Thyroid gland (tissue), 4 donors: ENCODE measurements at regions not wholly inside any gene's neighbourhood (a gene's known extent, or its start where the extent isn't known, plus 50 kb on each side); places are given as distances from the start of the nearest gene placed in this dataset.

Experiments
- DNase-seq, 2 donors: peaks; one replicate each; pipeline ENCODE4 v3.0.0-alpha.2; 2019
- H3K27ac ChIP-seq, 3 donors: fragments of 200-600 bp; sonication (generic); 1 replicate in 2 of 3; 2 replicates in 1 of 3; pipeline ENCODE4 v1.5.1; 2016 to 2019; ENCODE audit warnings: mild to moderate bottlenecking in 1 of 3, moderate library complexity in 1 of 3
- H3K27me3 ChIP-seq: fragments of 200-600 bp; sonication (generic); one replicate; pipeline ENCODE4 v1.5.1; 2019
- H3K36me3 ChIP-seq, 2 donors: fragments of 200-600 bp; sonication (generic); one replicate each; pipeline ENCODE4 v1.5.1; 2016 to 2019
- H3K4me1 ChIP-seq, 2 donors: fragments of 200-600 bp; sonication (generic); one replicate each; pipeline ENCODE4 v1.5.1; 2017 to 2019
- H3K4me3 ChIP-seq, 3 donors: fragments of 200-600 bp; sonication (generic); replicated peaks in 1 of 3; 1 replicate in 2 of 3; 2 replicates in 1 of 3; pipeline ENCODE4 v1.5.1; 2016; ENCODE audit warnings: mild to moderate bottlenecking in 1 of 3
- H3K9me3 ChIP-seq: fragments of 200-600 bp; sonication (generic); one replicate; pipeline ENCODE4 v1.5.1; 2017
- POLR2A ChIP-seq, 2 donors: fragments of 450-650 bp; IDR thresholded peaks; one replicate each; pipeline ENCODE4 v1.6.1; 2017; ENCODE audit warnings: antibody characterized with exemption in 2 of 2, mild to moderate bottlenecking in 2 of 2, moderate library complexity in 1 of 2
- WGBS, 2 donors: methylation state at CpG; one replicate each; pipeline ENCODE4 v1.1.5; 2017; 5-methylcytosine and 5-hydroxymethylcytosine counted together
- intact Hi-C: fragments of 100-400 bp; cut with DNase I; formaldehyde crosslinking; loops from one replicate; pipeline ENCODE4 v1.15.1; 2023
- TF ChIP-seq, protein P1 (sequence below), 6 experiments: fragments of 200-600 bp in 3 of 6; fragments of 450-650 bp in 3 of 6; sonication (generic) in 3 of 6; IDR thresholded peaks; one replicate each; pipeline ENCODE4 v1.5.1; 2016 to 2019; ENCODE audit warnings: antibody characterized with exemption in 6 of 6, mild to moderate bottlenecking in 2 of 6, inconsistent platforms in 1 of 6, moderate library complexity in 1 of 6

DNA sequence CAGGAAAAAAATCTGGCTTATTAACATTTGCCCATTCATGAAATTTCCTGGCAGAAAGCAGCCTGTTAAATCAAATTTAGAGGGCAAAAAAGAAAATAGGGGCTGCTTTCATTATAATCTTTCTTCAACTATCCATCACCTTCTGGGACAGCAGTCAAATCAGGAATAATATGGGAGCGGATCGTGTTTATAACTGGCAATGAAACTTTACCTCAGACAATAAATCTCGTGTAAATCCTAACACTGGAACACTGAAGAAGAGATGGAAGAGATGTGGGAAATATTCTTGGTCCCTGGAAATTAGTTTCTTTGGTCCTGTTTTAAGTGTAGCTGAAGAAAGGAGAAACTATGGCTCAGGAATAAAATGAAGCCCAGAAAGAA, 77.5 kb upstream of the SERTAD2 start:
- Histone ChIP-seq H3K27ac (peak overlapping the region; percentile 70 to 87 (median 80)), H3K4me1 (peaks cover 29 to 36% of the 10 kb centered on the region in 2 donors)
- DNase-seq = no peak

DNA sequence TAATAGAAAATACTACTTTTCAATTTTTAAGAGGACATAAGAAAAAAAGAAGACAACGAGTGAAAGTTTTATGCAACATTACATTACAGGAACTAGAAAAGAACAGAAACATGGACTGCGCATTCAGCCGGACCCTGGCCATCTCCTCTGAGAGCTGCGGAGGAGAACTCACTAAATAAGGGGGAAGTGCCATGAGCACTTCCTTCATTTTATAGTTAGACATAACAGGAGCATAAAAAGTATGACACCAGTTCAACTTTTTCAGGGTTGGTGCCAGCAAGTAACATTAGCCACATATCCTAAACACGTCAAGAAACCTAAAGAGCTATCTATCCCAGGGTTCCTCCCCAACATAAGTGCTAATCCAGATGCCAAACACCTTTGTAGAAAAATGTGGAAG, 78.0 kb upstream of the SERTAD2 start:
- intact Hi-C loops = loop anchor here (5.0 kb wide), 1 partner anchor 74 kb away; no protein-coding TSS in a partner anchor
- Histone ChIP-seq H3K4me3 (no peak overlapping the region), H3K27ac (peak overlapping the region in 2 of 3 donors; percentile 80 to 87), H3K4me1 (peaks cover 24 to 31% of the 10 kb centered on the region in 2 donors), H3K27me3 (no peaks in the 10 kb centered on the region), H3K36me3 (no peaks in the 10 kb centered on the region), H3K9me3 (no peaks in the 10 kb centered on the region)
- TF ChIP-seq, protein P1, sequence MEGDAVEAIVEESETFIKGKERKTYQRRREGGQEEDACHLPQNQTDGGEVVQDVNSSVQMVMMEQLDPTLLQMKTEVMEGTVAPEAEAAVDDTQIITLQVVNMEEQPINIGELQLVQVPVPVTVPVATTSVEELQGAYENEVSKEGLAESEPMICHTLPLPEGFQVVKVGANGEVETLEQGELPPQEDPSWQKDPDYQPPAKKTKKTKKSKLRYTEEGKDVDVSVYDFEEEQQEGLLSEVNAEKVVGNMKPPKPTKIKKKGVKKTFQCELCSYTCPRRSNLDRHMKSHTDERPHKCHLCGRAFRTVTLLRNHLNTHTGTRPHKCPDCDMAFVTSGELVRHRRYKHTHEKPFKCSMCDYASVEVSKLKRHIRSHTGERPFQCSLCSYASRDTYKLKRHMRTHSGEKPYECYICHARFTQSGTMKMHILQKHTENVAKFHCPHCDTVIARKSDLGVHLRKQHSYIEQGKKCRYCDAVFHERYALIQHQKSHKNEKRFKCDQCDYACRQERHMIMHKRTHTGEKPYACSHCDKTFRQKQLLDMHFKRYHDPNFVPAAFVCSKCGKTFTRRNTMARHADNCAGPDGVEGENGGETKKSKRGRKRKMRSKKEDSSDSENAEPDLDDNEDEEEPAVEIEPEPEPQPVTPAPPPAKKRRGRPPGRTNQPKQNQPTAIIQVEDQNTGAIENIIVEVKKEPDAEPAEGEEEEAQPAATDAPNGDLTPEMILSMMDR (IDR thresholded peaks at IDR 0.05) = no peak
- no peak for TF ChIP-seq POLR2A (IDR thresholded peaks at IDR 0.05)
- 86 to 88% methylated on average over 5 of the region's 5 CpGs for WGBS, 2 donors
- no peak for DNase-seq

More for the DNA sequence above, 77.5 kb upstream of the SERTAD2 start:
- no peaks in the 10 kb centered on the region for H3K36me3 ChIP-seq
- TF ChIP-seq, protein P1 (IDR thresholded peaks at IDR 0.05) = no peak
- TF ChIP-seq POLR2A (IDR thresholded peaks at IDR 0.05) = no peak
- no peaks in the 10 kb centered on the region for H3K9me3 ChIP-seq
- peak overlapping the region in 1 of 3 donors; percentile 16 for H3K4me3 ChIP-seq
- H3K27me3 ChIP-seq = no peaks in the 10 kb centered on the region
- WGBS, 2 donors = 49 to 67% methylated on average over 3 of the region's 3 CpGs
- intact Hi-C loops = loop anchor here (5.0 kb wide), 1 partner anchor 74 kb away; no protein-coding TSS in a partner anchor

DNA sequence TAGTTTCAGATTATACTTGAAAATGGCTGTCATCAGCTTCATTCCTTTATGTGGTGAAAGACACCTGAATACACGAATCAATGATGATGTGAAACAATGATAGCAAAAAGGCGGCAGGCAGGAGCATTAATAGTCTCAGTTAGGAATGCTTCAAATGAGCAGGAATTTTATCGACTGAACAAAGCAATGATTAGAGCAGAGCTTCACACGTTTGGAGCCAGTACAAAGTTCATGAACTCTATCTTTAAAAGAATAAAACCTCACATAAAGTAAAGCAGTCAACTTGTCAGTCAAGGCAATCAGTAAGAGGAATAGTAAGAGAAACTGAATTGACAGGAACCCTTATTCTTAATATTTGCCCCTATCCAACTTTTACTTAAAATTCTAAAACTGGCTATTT, 78.4 kb upstream of the SERTAD2 start:
- 86 to 91% methylated on average over 4 of the region's 4 CpGs for WGBS, 2 donors

DNA sequence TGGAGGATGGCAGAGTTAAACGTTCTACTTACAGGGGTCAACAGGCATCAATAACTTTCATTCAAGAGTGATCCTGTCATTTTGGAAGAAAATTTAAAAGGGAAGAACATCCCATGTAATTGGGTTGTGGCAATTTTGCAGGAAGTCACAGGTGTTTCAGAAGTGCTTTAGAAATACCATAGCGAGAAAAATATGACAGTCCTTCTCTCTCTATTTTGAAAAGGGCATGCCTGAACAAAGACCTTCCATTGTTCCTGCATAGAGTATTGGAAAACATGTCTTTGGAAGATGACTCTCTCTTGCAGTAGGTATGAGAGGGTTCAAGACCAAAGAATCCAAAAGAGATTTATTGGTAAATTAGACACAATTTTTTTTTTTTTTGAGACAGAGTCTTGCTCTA, 81.8 kb upstream of the SERTAD2 start:
- peaks cover 7% of the 10 kb centered on the region in 2 donors for H3K4me1 ChIP-seq
- no peaks in the 10 kb centered on the region for H3K36me3 ChIP-seq
- no peak overlapping the region for H3K4me3 ChIP-seq
- no peaks in the 10 kb centered on the region for H3K27me3 ChIP-seq
- H3K9me3 ChIP-seq = no peaks in the 10 kb centered on the region
- DNase-seq = no peak
- intact Hi-C loops = no loop called here
- WGBS, 2 donors = 80 to 90% methylated on average over 2 of the region's 2 CpGs
- TF ChIP-seq POLR2A (IDR thresholded peaks at IDR 0.05) = no peak
- TF ChIP-seq, protein P1 (IDR thresholded peaks at IDR 0.05) = no peak
- H3K27ac ChIP-seq = no peak overlapping the region

More for the DNA sequence above, 78.4 kb upstream of the SERTAD2 start:
- no peak for DNase-seq
- Histone ChIP-seq H3K27ac (no peak overlapping the region), H3K36me3 (no peaks in the 10 kb centered on the region), H3K27me3 (no peaks in the 10 kb centered on the region), H3K4me1 (peaks cover 23 to 27% of the 10 kb centered on the region in 2 donors), H3K4me3 (no peak overlapping the region), H3K9me3 (no peaks in the 10 kb centered on the region)
- intact Hi-C loops = loop anchor here (5.0 kb wide), 1 partner anchor 75 kb away; no protein-coding TSS in a partner anchor
- TF ChIP-seq, protein P1 (IDR thresholded peaks at IDR 0.05) = no peak
- TF ChIP-seq POLR2A (IDR thresholded peaks at IDR 0.05) = no peak

DNA sequence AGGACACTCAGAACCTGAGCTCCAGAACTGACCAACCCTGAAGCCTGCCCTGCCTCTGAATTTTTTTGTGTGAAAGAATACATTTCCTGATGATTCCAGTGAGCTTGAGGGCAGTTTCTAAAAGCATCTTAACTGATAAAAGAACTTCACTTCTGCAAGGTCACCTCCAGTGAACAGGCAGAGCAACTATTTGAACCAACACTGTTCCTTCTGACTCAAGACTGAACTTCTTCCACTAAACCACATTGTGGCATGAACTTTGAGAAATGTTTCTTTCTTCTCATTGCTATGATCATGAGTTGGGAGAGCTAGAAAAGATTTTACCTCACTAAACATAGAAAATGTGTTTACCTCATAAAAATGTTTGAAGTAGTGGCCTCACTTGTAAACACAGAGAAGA, 83.8 kb upstream of the SERTAD2 start:
- no peak overlapping the region for H3K4me3 ChIP-seq
- no peaks in the 10 kb centered on the region for H3K4me1 ChIP-seq
- H3K27ac ChIP-seq = no peak overlapping the region
- TF ChIP-seq, protein P1 (IDR thresholded peaks at IDR 0.05) = no peak
- TF ChIP-seq POLR2A (IDR thresholded peaks at IDR 0.05) = no peak
- H3K9me3 ChIP-seq = no peaks in the 10 kb centered on the region
- H3K27me3 ChIP-seq = no peaks in the 10 kb centered on the region
- DNase-seq = no peak
- intact Hi-C loops = no loop called here
- no peaks in the 10 kb centered on the region for H3K36me3 ChIP-seq
